ENCODE measurements at regions not wholly inside any gene's neighbourhood (a gene's known extent, or its start where the extent isn't known, plus 50 kb on each side); places are given as distances from the start of the nearest gene placed in this dataset.

DNA sequence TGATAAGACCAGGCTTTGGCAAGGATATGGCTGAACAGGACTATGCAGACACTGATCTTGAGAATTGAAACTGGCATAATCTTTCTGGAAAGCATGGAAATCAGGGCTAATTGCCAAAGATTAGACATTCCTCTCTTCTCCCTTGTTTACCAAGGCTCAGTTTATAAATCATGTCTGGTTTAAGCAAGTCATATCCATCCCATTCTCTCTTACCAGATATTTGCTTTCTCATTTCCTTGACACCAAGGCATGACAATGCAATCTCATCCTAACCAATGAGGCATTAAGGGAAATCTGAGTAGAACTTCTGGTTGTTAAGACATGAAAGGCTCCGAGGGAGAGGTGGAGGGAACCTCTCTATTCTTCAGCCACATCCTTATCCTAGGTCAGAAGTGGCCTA is 110.3 kb upstream of the CEP85L start:
- no peak for DNase-seq (ENCODE audit: low spot score)

DNA sequence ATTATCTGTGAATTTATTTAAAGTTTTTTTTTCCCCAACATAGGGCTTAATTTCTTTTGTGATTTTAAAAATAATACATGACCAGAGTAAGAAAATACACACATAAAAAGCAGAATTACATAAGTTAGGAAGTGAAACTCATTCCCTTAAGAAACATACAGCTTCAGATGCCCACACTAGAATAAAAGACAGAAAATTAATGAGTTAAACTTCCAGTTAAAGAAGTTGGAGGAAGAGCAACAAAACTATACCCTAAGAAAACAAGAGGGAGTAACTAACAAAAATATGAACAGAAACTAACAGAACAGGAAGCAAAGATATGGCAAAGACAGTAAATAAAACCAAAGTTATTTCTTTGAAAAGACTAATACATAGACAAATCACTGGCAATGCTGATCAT is 107.6 kb upstream of the CEP85L start:
- DNase-seq (ENCODE audit: low spot score) = no peak

DNA sequence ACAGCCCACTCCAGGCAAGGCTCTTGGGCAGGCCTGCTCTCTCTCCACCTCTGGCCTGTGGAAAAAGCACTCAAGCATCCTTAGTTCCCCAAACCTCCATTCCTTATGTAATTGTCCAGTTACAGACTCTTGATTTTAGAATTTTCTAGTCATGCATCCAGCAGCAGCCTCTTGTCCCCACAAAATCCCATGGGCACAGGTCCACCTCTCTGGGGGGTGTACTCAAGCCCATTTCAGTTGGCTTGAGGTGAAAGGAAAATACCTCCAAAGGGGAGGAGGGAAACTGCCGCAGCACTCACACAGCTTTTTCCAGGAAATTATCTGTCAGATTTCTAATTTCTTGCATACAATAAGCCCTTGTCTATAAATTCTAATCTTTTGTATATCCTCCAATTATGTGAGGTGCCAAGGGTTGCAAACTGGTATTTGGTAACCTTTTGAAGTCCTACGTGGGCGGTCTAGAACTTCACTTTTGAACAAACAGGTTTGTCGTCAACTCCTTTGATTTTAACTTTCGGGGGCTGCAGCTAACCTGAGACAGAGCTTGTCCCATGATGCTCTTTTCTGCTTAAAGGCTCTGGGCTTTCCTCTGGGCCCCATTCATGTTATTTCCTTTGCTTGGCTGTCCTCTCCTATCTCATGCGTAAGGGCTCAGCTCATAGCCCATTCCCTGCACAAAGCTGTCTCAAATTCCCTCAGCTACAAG is 104.7 kb upstream of the CEP85L start:
- DNase-seq (ENCODE audit: low spot score) = no peak

DNA sequence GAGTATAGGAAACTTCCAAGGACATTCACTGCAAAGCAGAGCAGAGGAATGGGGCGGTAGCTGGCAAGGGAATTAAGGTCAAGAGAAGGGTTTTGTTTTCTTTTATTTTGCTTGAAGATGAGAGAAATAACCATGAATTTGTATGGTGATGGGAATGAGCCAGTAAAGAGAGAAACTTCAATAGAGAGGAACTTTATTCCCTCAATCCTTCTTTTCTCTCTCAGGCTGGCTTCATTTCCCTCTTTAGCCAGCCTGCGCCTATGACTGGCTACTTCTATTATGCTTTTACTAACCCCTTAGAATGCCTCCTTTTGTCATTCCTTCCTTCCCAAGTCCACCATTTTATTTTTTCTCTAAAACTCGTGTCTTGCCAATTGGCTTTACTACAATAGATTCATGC is 101.4 kb upstream of the CEP85L start:
- DNase-seq (ENCODE audit: low spot score) = no peak

DNA sequence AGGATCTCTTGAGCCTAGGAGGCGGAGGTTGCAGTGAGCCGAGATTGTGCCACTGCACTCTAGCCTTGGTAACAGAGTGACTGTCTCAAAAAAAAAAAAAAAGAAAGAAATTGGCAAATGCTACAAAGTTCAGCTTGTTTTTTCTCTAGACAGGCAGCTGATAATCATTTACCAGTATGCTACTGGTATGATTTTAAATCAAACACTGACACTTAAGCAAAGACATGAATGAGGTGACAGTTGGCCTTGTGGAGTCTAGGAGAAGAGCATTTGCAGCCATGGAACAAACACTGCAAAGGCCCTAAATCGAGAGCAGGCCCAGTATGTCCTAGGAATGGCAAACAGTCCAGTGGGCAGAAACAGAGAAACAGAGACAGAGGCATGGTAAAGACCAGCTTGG is 99.7 kb upstream of the CEP85L start:
- DNase-seq (ENCODE audit: low spot score) = no peak

DNA sequence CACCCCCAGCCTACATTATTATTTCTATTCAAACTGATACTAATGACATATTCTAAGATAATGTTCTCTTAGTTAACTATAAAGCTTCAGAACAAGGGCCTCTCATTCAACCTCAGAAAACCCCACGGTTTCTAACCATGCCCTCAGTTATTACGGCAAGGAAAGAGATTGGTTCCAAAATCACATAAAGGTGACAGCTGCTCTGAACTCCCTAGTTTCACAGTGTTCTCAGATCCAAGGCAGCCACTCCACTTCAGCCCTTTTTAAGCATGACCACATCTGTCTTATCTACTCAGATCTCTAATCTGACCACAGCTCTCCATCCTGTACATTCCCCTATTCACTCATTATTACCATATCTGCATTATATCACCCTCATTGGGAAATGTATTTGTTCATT is 98.8 kb upstream of the CEP85L start:
- DNase-seq (ENCODE audit: low spot score) = no peak

DNA sequence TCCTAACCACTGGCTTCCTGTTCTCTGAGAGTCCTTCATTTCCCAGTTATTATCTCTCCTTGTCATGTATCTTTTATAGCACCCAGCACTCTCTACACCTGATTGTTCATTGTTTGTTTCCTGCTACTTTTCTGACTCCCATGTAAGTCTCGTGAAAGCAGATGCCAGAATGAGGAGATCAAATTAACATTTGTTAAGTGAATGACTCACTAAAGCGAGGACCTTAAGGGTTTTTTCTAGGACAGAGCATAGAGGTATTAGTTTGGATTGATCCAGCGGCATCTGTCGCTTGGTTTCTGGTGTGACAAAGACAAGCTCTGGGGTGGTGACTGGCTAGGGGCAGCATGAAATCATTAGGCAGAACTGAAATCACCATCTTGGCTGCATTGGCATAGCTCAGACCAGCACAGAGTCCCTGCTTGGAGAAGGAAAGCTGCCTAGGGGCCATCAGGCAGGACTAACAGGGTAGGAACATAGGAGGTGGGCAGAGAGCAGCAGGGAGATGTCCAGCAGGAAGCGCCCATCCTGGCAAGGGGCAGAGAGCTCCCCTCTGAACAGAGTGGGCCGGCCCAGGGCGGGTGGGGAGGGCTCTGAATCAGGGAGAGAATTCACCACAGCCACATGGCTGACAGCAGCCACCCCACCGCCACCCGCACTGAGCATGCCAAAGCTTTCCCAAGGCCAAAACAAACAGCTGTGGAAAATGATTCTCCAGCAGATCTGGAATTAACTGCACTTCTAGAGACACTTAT is 97.1 kb upstream of the CEP85L start:
- no peak for DNase-seq (ENCODE audit: low spot score)

DNA sequence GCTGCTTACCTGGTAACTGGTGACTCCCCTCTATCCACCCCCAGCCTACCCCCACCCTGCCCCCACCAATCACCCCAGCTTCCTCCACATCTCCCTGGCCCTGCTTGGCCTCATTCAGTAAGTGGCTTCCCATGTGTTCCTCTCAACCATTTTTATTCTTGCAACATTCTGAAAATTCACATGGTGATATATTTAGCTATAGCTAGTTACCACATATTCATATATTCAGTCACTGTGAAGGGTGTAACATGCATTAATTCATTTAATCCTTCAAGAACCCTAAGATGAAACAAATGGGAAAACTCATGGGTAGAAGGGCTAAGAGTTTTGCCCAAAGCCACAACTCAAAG is 95.4 kb upstream of the CEP85L start:
- DNase-seq (ENCODE audit: low spot score) = no peak

DNA sequence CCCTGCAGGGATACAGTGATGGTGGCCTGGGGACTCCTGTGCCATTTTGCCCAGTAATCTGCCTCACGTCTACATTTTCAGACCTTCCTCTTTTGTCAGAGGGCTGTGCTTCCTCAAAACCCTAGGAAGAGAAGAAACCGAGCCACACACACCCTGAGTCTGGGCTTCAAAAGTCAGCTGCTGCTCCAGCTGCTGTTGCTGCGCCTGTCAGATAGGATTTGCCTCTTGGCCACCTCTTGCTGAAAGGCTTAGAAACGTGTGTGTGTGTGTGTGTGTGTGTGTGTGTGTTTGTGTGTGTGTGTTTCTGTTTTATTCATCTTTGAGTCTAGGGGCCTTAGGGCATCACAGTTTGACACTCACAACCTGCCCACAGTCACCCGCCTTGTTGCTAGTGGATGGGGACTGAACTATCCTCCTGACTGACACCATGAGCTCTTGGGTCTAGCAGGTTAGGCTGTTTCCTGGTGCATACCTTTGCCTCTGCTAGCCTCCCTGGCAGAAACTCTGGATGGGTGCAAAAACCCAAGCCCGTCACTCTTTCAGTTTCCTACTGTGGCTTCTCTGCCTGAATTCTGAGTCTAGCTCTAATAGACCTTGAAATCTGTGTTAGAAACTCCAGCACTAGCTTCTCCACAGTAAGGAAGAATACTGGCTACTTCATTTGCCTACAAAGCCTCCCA is 94.9 kb upstream of the CEP85L start:
- DNase-seq (ENCODE audit: low spot score) = no peak

DNA sequence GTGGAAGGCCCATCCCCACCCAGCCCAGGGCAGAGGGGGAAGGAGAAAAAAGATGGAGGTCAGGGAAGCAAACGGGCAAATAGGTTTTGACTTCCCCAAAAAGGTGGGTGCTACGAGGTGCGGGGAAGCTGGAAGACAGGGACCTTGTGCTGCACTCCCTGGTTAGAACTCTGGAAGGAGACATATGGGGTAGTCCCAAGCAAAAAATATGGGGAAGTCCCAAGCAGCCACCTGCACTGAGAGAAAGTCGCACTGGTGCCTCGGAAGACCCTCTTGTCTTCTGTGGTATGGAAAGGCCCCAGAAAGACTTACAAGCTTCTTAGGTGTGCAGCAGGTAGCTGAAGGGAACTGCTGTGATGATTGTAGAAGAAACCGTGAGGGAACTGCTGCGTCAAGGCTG is 93.8 kb upstream of the CEP85L start:
- no peak for DNase-seq (ENCODE audit: low spot score)

DNA sequence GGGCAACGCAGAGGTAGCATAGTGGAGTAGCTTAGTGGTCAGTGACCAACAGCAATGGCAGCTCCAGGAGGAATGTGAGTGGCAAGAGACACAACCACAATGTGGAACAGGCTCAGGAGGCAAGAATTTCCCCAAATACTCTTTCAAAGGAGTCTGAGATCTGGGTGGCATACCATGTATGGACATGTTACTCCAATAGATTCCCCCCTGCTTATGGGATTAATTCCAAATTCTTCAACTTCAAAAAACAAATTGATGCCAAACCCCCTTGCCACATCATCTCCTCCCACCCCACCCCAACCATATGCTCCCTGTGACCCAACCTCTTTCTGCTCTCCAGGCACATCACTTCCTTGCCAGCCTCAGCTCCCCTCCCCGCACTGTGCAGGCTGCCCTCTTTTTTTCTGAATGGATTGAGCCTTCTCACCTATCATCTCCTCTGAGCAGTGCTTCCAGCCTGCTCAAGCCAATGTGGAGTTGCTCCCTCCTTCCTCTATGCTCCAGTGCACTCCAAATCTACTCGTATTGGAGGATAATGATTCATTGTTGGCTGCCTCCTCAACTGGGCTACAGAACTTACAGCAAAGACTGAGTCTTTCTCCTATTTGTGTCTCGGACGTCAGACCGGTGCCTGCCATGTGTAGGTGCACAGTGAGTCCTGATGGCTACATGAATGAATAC is 93.0 kb upstream of the CEP85L start:
- no peak for DNase-seq (ENCODE audit: low spot score)

DNA sequence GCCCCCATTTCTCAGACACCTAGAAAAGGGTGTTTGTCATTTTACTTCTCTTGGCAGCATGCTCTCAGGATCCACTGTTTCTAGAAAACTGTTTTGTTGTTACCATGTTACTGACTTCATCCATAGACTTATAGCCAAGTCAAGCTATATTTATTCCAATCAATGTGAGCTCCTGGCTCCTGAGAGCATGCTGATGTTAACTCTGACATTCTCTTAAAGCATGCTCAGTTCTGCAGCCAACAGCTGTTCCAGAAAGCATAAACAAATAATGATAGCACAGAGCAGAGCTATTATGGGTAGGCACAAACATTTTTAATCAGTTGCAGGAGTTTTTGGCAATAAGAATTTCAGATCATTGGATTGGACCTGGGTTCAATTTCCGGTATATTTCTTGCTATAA is 92.4 kb upstream of the CEP85L start:
- no peak for DNase-seq (ENCODE audit: low spot score)

DNA sequence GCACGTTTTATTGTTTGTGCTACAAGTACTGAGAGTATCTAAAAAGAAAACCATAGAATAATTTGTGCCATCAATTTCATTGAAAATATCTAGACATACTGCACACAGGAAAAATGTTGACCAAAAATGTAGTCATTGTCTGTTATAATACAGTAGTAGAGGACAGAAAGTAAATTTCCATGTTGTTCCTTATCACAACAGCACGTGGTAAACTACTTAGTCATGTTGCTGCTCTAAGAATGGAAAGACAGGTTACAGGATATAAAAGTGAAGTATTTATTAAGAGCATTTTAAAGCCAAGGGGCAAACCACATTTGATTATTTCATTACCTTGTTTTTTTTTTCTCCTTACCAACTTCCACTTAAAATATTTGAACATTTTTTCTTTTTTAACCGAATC is 89.0 kb upstream of the CEP85L start:
- no peak for DNase-seq (ENCODE audit: low spot score)

DNA sequence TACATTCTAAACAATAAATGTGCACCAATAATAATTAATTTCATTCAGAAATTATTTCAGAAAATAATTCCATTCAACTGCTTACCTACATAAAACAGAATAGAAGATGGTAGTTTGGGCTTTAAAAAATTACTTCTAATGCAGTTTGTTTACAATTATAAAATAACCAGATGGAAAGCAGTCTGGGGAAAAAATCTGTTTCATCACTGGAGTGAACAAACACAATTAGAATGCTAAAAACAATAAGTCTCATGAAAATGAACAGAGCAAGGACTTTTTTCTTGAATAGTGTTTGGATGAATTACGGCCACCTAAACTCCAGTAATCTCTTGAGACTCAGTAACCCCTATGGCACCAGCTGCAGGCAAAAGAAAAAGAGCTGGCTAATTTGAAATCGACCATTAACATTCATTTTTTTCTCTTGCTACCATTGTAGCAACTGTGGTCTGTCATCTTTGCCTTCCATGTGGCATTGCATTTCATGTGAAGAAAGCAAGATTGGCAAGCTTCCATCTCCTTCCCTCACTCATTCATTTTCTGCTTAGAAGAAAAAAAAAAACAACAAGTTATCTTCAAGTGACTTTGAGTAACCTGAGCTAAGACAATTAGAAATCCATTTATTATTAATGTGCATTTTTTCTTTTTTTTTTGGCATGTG is 88.4 kb upstream of the CEP85L start:
- no peak for DNase-seq (ENCODE audit: low spot score)

DNA sequence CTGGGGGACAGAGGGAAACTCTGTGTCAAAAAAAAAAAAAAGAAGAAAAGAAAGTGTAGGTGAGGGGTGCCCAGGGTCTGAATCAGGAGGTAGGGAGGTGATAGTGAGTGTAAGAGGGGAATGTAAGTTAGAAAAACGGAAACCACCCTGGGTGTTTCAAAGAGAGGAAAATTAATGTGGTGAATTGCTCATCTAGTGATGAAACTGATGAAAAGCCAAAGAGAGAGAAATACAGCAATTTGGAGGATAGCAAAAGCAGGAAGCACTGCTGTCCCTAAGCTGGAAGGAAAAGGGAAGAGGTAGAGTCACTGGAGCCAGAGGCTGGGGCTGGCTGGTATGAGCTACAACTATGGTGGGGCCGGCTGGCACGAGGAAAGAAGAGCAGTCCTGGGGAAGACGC is 85.0 kb upstream of the CEP85L start:
- DNase-seq (ENCODE audit: low spot score) = no peak

DNA sequence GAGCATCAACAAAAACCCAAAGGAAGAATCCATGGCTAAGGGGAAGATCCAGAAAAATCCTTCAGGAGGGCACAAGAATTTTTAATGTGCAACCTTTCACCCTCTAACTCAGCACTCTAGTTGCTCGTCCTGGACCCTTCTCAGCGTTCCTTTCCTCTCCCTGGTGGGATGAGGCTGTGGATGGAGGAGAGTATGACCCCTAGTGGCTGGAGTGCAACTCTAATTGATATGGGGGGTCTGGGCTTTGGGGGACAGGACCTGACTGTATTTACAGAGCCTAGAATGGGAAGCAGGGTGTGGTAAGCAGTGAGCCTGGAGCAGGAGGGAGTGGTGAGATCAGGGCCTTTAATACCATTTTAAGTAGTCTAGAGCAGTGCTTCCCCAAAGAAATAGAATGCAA is 83.9 kb upstream of the CEP85L start:
- peak; percentile 25 for DNase-seq (ENCODE audit: low spot score)

DNA sequence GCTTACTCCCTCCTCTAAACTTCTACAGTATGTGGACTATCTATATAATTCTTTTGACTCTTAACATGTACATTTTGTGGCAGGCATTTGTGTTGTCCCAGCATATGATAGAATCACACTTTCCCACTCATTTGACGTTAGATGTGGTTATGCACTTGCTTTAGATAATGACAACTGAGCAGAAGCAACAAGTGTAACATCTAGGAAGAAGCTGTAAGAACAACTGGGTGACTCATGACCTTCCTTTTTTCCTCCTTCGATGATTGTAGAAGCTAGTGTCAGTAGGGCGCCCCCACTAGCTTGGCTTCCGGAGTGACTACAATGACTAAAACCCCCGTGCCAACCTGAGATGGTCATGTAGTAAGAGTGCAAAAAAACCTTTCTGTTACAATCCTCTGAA is 74.6 kb upstream of the CEP85L start:
- DNase-seq (ENCODE audit: low spot score) = no peak

DNA sequence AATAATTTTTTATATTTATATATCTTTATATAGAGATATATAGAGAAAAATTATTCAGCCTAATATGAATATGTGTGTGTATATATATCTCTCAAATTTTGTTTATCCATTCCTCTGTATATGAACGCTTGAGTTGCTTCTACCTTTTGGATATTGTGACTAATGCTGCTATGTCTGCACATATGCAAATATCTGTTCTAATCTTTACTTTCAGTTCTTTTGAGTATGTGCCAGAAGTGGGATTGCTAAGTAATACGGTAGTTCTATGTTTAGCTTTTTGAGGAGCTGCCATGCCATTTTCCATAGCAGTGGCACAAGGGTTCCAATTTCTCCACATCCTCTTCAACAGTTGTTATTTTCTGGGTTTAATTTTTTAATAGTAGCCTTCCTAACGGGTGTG is 72.8 kb upstream of the CEP85L start:
- DNase-seq (ENCODE audit: low spot score) = no peak

DNA sequence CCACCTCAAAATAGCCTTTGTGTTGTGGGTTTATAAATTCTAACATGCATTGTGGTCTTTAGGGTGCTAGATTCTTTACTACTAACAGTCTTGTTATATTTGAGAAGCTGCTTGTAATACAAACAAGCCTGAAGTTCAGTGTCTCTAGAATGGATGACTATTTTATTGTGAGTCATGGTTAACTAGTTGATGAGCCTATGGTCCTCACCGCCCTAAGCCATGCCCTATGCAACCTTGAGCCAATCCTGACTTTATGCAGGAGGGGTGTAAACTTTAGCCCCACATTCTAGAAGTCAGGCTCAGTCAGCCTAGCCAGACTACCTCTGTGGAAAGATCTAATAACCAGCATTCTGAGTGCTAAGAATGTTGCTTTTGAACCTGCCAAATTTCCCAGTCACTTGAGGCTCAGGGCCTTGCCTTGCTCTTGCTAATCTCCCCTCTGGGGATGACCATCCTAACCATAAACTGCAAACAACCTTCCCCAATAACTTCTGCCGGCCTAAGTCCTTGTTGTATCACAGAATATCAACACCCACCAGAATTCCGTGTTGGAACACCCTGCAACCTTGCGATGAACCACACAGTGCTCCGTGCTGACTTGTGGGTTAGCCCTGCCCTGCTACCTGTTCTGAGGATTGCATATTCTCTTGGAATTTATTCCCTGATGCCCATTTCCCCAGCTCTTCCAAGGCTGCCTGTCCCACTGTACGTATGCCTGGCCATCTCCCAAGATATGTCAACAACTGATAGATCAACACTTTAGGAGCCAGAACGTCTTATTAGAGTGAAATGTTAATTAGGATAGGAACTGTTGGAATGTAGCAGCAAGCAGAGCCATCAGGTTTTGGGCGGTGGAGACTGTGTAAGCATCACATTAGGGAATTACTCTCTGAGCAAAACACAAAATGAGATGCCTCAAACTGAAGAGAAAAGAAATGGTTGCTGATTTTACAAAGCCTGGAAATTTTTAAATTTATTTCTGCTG is 71.7 kb upstream of the CEP85L start:
- no peak for DNase-seq (ENCODE audit: low spot score)

DNA sequence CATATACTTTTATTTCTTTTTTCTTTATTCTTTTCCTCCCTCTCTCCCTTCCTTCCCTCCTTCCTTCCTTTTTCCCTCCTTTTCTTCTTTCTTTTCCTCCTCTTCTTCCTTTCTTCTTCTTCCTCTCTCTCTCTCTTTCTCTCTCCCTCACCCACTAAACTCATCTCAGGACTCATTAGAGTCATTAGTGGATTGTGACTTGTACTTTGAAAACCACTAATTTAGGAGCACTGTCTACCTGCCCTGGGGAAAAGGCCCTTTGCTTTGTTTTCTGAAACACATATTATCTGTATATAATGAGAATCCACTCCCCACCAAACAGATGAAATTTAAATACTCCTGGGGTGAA is 68.7 kb upstream of the CEP85L start:
- no peak for DNase-seq (ENCODE audit: low spot score)
